Limb (tissue), 2 donors: ENCODE measurements at regions not wholly inside any gene's neighbourhood (a gene's known extent, or its start where the extent isn't known, plus 50 kb on each side); places are given as distances from the start of the nearest gene placed in this dataset.

Experiments
- DNase-seq, 2 donors: peaks; one replicate each; pipeline ENCODE4 v3.0.0-alpha.2; 2016; ENCODE audit errors: extremely low spot score in 2 of 2

GRCh38 chr1:215031392-215031791 is 51.1 kb upstream of the KCNK2 start:
- no peak for DNase-seq
